HG03432 (cell line): ENCODE measurements at regions not wholly inside any gene's neighbourhood (a gene's known extent, or its start where the extent isn't known, plus 50 kb on each side); places are given as distances from the start of the nearest gene placed in this dataset.

Experiments
- ATAC-seq: cut with Tn5 transposase; IDR thresholded peaks from one replicate; pipeline ENCODE4 v1.9.1; 2021; ENCODE audit warnings: mild to moderate bottlenecking, moderate library complexity; ENCODE audit not compliant: unreplicated experiment

DNA sequence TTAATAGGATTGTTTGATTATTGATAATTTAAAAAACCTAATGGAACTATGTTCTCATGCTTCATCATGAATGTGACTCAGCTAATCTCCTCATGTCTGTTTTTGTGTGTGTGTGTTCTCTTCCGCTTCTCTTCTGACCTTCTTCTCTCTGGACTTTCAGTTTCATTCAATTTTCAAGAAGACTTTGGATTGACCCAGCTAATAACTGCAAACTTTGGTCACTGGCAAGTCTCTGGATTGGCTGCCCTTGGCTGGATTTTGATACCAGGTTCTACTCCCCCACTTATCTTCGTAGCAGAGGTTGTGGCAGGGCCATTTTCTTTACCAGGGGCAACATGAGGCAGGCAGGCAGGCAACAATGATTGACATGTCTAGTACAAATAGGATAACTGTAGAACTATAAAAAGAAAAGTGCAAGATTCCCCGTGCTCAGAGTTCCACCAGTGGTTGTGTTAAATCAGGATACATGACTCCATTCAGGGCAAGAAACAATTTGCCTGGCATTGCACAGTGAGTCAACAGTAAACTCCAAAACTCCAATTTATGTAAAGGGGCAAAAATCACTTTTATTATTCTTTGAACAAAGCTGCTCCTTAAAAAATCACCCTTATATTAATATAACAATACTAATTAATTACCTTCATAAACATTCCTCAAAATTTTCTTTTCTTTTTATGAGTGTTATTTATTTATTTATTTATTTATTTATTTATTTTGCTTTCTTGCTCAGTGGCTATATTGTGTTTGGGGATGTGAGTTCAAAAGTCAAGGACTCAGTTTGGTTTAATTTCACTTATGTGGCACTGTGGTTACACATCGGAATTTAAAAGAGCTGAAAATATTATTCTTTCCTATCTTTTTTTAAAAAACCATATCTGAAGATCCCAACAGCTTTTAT, 167.6 kb downstream of the RND3 start:
- ATAC-seq: no peak

DNA sequence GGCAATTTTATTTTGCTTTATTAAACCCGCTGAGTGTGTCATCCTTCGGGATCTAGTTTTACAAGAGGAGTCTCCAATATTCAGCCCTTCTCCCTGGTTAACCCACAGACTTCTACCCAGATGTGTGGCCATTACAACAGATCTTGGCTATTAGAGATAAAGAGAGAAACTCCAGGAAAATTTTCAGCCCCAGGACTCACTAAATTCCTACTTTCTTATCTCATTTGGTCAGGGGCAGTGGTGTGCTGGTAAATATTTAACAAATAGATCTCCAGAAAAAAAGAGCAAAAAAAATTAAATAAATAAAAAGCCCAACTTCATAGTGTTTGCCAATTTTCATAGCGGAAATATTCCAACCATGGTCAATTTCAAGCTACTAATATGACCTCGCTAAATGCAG, 168.4 kb downstream of the RND3 start:
- ATAC-seq: no peak

DNA sequence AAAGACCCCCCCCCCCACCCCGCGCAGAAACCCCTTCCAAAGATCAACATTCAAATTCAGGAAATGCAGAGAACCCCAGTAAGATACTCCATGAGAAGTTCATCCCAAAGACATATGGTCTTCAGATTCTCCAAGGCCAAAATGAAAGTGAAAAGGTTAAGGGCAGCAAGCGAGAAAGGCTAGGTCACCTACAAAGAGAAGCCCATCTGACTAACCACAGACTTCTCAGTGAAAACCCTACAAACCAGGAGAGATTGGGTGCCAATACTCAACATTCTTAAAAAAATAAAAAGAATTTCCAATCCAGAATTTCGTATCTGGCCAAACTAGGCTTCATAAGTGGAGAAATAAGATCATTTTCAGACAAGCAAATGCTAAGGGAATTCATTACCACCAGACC, 175.2 kb downstream of the RND3 start:
- ATAC-seq: no peak

DNA sequence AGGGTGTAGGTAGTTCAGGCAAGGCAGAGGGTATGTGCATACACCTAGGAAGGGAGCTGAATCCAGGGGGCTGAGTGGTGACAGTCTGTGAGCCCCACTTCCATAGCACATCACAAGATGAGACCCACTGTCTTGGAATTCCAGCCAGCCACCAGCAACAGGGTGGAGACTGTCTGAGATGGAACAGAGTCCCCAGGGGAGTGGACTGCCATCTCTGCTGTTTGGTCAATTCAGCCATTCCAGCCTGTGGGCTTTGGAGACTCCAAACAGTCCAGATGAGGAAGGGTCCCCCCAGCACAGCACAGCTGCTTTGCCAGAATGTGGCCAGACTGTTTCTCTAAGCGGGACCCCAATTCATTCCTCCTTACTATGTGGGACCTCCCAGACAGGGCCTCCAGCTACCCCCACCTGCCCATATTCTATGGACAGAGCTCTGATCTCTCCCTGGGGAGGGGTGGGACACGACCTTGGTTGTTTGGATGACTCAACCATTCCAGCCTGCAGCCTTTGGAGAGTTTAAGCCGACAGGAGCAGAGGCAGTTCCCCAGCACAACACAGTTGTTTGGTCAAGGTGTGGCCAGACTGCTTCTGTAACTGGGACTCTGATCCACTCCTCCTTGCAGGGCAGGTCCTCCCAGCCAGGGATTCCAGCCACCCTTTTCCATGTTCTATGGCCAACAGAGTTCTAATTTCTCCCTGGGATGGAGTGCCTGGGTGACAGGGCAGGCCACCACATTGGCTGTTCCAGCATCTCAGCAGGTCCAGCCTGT, 178.0 kb downstream of the RND3 start:
- no peak for ATAC-seq

DNA sequence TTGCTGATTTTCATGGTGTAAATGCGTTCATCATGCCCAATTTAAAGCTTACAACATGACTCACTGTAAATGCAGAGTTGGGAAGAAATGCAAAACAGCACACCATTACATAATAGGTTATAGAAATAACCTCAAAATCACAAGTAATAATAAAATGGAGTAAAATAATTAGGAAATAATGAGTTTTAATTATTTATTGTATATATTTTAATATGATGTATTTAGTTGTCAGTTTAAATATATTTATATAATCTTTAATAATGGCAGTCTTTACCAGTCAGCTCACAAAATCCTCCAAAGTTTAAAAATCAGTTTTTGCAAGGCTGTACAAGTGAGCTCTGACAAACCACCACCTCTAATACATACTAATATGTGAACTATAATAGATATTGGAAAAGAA, 180.2 kb downstream of the RND3 start:
- no peak for ATAC-seq

DNA sequence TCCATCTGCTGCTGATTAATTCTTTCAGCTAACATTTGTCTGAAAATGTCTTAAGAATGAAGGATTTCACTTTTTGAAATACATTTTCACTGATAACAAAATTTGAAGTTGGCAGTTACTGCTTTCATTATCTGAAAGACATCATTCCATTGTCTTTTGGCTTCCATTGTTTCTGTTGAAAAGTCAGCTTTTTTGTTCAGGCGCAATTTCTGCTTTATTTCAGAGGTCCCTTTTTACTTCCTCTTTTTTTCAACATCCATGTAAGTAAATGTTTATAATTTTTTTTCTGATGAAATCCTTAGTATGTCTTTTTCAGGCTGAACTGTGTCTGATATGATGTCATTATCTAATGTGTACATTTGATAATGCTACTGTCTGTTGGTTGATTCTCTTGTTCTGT, 184.2 kb downstream of the RND3 start:
- no peak for ATAC-seq

DNA sequence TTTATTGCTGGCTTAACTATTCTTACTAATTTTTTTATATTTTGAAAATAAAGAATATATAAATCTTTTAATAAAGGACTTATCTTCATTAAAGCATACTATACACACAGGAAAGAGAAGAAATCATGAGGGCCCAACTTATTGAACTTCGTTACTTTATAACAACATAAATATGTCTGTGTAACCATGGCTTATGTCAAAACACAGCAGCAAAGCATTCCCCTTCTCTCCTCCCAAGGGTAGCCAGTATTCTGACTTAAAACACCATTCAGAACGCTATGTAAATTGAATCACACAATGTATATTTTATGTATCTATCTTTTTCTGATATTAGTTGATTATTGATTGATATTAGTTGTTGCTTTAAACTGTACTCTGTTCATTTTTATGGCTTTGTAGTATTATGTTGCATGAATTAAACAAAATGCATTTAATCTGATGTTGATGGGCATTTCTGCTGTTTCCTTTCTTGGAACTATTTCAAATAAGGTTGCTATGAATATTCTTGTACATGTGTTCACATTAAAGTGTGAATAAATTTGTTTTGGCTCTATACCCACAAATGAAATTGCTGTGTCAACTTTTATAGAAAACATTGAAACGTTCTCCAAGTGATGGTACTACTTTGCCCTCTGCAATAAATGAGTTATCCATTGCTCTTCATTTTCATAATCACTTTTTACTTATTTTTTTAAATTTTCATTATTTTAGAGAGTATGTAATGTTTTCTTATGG, 188.7 kb downstream of the RND3 start:
- ATAC-seq: no peak

GRCh38 chr2:150296770-150297546, 190.5 kb downstream of the RND3 start:
- no peak for ATAC-seq

DNA sequence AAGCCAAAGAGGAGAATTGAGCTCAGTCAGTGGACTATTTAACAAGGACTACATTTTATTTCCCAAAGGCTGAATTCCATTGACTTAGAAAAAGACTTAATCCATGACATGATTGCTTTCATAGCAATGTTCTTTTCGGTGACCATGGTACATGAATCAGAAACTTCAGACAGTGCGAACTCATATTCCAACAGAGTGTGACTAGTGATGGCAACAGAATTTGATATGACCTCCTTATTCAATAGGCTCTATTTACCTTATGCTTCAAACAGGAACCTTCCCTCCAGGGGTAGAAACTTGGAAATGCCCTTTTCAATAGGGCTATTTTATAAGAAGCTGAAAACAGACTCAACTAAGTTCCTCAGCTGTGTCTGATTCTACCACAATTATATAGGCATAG, 191.9 kb downstream of the RND3 start:
- ATAC-seq: no peak

- ATAC-seq: no peak
These were observed 193.7 kb downstream of the RND3 start for GRCh38 chr2:150293771-150294170.

DNA sequence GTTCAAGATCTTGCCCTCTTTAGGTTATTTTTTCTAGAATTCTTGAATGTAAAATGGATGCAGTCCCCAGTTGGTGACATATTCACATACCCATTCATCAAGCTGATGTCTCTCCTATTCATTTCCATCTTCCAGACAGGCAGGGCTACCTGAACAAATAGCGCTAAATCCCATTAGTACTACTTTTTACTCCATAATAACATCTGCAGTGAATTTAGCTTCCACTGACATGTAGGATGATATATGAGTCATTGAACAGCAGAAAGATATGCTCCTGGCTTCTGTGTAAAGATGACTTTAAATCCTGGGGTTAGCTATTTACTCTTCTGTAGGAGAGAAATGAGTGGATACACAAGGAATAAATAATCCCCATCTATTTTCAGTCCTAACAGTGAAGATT, 194.7 kb downstream of the RND3 start:
- ATAC-seq: no peak

DNA sequence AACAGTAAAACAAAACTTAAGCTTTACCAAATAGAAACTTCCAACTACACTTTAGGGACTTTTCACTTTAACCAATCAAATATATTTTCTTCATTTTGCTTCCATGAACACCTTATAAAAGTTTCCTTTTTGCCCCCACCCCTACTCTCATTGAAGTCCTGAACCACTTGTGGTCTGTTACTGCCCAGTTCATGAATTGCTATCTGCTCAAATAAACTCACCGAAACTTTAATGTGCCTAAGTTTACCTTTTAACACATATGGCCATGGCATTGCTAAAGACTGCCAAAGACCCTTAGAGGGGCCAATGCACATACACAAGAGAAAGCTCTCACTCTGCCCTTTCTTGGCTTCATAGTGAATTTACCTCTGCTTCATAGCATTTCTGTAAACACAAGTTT, 195.3 kb downstream of the RND3 start:
- no peak for ATAC-seq

GRCh38 chr2:150286730-150287362, 200.6 kb downstream of the RND3 start:
- no peak for ATAC-seq

DNA sequence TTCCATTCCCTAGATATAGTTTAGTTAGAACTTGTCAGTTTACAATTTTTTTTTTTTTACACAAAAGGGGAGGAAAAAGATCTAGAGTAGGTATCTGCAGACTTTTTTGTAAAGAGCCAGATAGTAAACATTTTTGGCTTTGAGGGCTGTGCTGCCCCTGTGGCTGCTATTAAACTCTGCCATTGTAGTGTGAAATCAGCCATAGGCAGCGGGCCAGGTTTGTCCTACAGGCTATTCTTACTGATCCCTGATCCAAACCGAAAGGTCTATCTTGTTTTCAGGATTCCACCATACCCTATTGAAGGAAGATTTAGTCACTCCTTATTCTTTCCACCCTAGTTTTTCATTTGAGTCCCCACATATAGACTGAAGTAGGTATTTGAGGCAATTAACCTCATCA, 203.4 kb downstream of the RND3 start:
- no peak for ATAC-seq

- no peak for ATAC-seq
These were observed 204.6 kb downstream of the RND3 start for GRCh38 chr2:150282771-150283371.

DNA sequence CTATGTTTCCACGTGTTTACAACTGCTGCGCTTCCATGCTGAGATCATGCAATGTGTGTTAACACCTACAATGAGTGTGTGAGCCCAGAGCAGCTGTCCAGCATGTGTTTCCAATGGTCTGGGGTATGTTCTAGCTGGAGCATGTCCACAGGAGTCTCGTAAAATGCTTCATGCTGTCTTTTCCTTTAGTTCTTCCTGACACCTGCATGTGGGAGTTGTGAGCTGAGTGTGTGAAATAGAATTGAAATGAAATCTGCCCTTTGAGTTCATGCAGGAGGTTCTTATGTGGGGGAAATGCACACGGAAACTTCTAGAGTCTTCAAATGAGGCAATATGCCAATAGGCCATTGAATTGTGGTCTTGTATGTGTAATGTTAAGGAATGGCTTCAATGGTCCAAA, 205.1 kb downstream of the RND3 start:
- no peak for ATAC-seq

- no peak for ATAC-seq
These were observed 207.2 kb downstream of the RND3 start for GRCh38 chr2:150280231-150280630.

GRCh38 chr2:150279686-150280085, 207.8 kb downstream of the RND3 start:
- no peak for ATAC-seq

DNA sequence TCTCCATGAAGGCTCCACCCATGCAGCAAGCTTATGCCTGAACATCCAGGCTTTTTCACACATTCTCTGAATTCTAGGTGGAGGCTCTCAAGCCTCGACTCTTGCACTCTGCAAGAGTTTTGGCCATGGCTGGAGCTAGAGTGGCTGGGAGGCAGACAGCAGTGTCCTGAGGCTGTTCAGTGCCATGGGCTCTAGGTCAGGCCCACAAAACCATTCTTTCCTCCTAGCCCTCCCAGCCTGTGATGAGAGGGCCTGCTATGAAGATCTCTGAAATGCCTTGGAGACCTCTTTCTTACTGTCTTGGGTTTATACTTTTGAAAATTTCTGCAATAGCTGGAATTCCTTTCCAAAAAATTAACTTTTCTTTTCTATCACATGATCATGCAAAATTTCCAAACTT, 210.7 kb downstream of the RND3 start:
- no peak for ATAC-seq

GRCh38 chr2:150274108-150274507, 213.4 kb downstream of the RND3 start:
- no peak for ATAC-seq
